HG02678 (cell line): ENCODE measurements at regions not wholly inside any gene's neighbourhood (a gene's known extent, or its start where the extent isn't known, plus 50 kb on each side); places are given as distances from the start of the nearest gene placed in this dataset.
A peak's percentile ranks its signal among the peaks of the same experiment; 100 is the strongest.

Experiments used
- ATAC-seq: cut with Tn5 transposase; IDR thresholded peaks from one replicate; pipeline ENCODE4 v1.9.1; 2021; ENCODE audit warnings: mild to moderate bottlenecking, moderate library complexity; ENCODE audit not compliant: unreplicated experiment

- ATAC-seq, result no peak
These were observed 98.6 kb upstream of the IER5L start for GRCh38 chr9:129276486-129277230.

- no peak for ATAC-seq
These were observed 97.7 kb upstream of the IER5L start for GRCh38 chr9:129275626-129276247.

GRCh38 chr9:129273941-129274684 is 96.1 kb upstream of the IER5L start:
- ATAC-seq, result no peak

GRCh38 chr9:129273136-129273895 is 95.3 kb upstream of the IER5L start:
- ATAC-seq, result no peak

- ATAC-seq, result no peak
These were observed 94.4 kb upstream of the IER5L start for GRCh38 chr9:129272348-129273025.

- ATAC-seq, result peak; percentile 63
These were observed 92.9 kb upstream of the IER5L start for GRCh38 chr9:129270903-129271431.

- peak; percentile 69 for ATAC-seq
These were observed 92.1 kb upstream of the IER5L start for GRCh38 chr9:129270205-129270604.

GRCh38 chr9:129267141-129267540 is 89.1 kb upstream of the IER5L start:
- no peak for ATAC-seq

GRCh38 chr9:129266536-129266935 is 88.5 kb upstream of the IER5L start:
- ATAC-seq, result no peak

GRCh38 chr9:129264388-129264787 is 86.3 kb upstream of the IER5L start:
- ATAC-seq, result no peak

- ATAC-seq, result no peak
These were observed 85.8 kb upstream of the IER5L start for GRCh38 chr9:129263836-129264235.

GRCh38 chr9:129262261-129262660 is 84.2 kb upstream of the IER5L start:
- no peak for ATAC-seq

- no peak for ATAC-seq
These were observed 81.3 kb upstream of the IER5L start for GRCh38 chr9:129259375-129259774.

- ATAC-seq, result no peak
These were observed 80.8 kb upstream of the IER5L start for GRCh38 chr9:129258823-129259301.

GRCh38 chr9:129258124-129258822 is 80.2 kb upstream of the IER5L start:
- ATAC-seq, result no peak

- no peak for ATAC-seq
These were observed 79.1 kb upstream of the IER5L start for GRCh38 chr9:129256959-129257713.

GRCh38 chr9:129254566-129255287 is 76.7 kb upstream of the IER5L start:
- no peak for ATAC-seq

GRCh38 chr9:129253803-129254381 is 75.8 kb upstream of the IER5L start:
- no peak for ATAC-seq
